Hematopoietic multipotent progenitor cell treated with erythropoietin and hydrocortisone succinate and interleukin-3 and kit ligand, for 6 days (in vitro differentiated cells): ENCODE measurements at regions not wholly inside any gene's neighbourhood (a gene's known extent, or its start where the extent isn't known, plus 50 kb on each side); places are given as distances from the start of the nearest gene placed in this dataset.

Experiments used
- DNase-seq: peaks from one replicate; pipeline ENCODE4 v3.0.0-alpha.2; 2015

- DNase-seq = no peak
Measured at GRCh38 chr12:12017798-12018197, 52.9 kb upstream of the BCL2L14 start.

- DNase-seq = no peak
Measured at GRCh38 chr12:12018454-12018853, 52.3 kb upstream of the BCL2L14 start.

DNA sequence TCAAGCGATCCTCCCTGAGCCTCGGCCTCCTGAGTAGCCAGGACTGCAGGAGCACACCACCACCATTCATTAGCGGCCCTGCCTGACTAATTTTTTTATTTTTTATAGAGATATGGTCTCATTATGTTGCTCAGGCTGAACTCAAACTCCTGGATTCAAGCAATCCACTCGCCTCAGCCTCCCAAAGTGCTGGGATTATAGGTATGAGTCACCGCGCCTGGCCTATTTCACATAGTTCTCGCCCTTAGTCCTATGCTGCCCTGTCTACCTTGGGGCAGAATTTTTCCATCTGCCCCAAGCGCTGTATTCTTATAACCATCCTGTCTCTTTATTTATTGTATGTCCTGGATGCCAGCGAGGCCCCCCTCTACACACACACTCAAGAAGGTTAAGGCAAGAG, 50.9 kb upstream of the BCL2L14 start:
- DNase-seq = no peak

DNA sequence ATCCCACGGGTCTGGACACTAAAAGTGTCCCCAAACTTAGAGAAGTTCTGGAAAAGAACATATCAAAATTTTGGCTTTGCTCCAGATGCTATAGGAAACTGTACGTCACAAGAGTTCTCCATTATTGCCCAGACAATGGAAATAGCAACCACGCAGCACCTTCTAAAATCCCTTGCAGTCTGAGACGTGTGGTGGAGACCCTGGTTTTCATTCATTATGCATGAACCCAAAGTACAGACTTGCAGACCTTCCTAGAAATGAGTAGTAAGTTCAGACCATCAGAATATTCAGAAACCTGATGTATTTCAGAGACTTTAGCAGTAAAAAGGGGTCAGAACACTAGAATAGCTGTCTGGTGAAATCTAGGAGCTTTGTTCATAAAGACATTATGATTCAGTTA, 50.0 kb upstream of the BCL2L14 start:
- no peak for DNase-seq
